NCI-H510A (cell line): ENCODE measurements at regions not wholly inside any gene's neighbourhood (a gene's known extent, or its start where the extent isn't known, plus 50 kb on each side); places are given as distances from the start of the nearest gene placed in this dataset.

Experiments
- DNase-seq: peaks from one replicate; lab custom pipeline; 2025; lab: John Stamatoyannopoulos, UW

- no peak for DNase-seq
These were observed 1312.0 kb downstream of the PCDH7 start for GRCh38 chr4:32032136-32032672.

- DNase-seq = no peak
These were observed 1317.2 kb downstream of the PCDH7 start for GRCh38 chr4:32037399-32037798.

GRCh38 chr4:32042486-32043247, 1322.5 kb downstream of the PCDH7 start:
- no peak for DNase-seq

- no peak for DNase-seq
These were observed 1323.1 kb downstream of the PCDH7 start for GRCh38 chr4:32043248-32043633.

- no peak for DNase-seq
These were observed 1341.7 kb downstream of the PCDH7 start for GRCh38 chr4:32061916-32062315.

- DNase-seq = no peak
These were observed 1353.4 kb downstream of the PCDH7 start for GRCh38 chr4:32073542-32073941.

- DNase-seq = no peak
These were observed 1367.0 kb downstream of the PCDH7 start for GRCh38 chr4:32087211-32087610.

GRCh38 chr4:32094987-32095386, 1374.8 kb downstream of the PCDH7 start:
- no peak for DNase-seq

- DNase-seq = no peak
These were observed 1382.7 kb downstream of the PCDH7 start for GRCh38 chr4:32102896-32103295.

- DNase-seq = no peak
These were observed 1386.6 kb downstream of the PCDH7 start for GRCh38 chr4:32106767-32107166.

- no peak for DNase-seq
These were observed 1392.7 kb downstream of the PCDH7 start for GRCh38 chr4:32112891-32113290.

- no peak for DNase-seq
These were observed 1397.5 kb downstream of the PCDH7 start for GRCh38 chr4:32117693-32118092.

- no peak for DNase-seq
These were observed 1399.7 kb downstream of the PCDH7 start for GRCh38 chr4:32119907-32120306.

- no peak for DNase-seq
These were observed 1408.4 kb downstream of the PCDH7 start for GRCh38 chr4:32128549-32128948.

- no peak for DNase-seq
These were observed 1409.8 kb downstream of the PCDH7 start for GRCh38 chr4:32129967-32130366.

GRCh38 chr4:32133141-32133540, 1413.0 kb downstream of the PCDH7 start:
- DNase-seq = no peak

GRCh38 chr4:32133734-32134133, 1413.6 kb downstream of the PCDH7 start:
- DNase-seq = no peak

- no peak for DNase-seq
These were observed 1415.5 kb downstream of the PCDH7 start for GRCh38 chr4:32135642-32136041.

- DNase-seq = no peak
These were observed 1416.1 kb downstream of the PCDH7 start for GRCh38 chr4:32136081-32136787.

GRCh38 chr4:32140636-32141035, 1420.5 kb downstream of the PCDH7 start:
- no peak for DNase-seq

GRCh38 chr4:32142075-32142474, 1421.9 kb downstream of the PCDH7 start:
- no peak for DNase-seq

- no peak for DNase-seq
These were observed 1425.8 kb downstream of the PCDH7 start for GRCh38 chr4:32145987-32146386.

- DNase-seq = no peak
These were observed 1427.4 kb downstream of the PCDH7 start for GRCh38 chr4:32147446-32148085.
